ENCODE measurements at regions not wholly inside any gene's neighbourhood (a gene's known extent, or its start where the extent isn't known, plus 50 kb on each side); places are given as distances from the start of the nearest gene placed in this dataset.
"Not testable (repeated sequence)": the region's sequence is repeated elsewhere in the genome, so short reads cannot be mapped to it uniquely, and the experiment has no call there.

- intact Hi-C loops (cut with micrococcal nuclease; ENCODE audit: unreplicated experiment), result loop anchor here (10.0 kb wide), 1 partner anchor 380 kb away; no protein-coding TSS in a partner anchor
- DNase-seq, result no peak
- TF ChIP-seq CTCF (IDR thresholded peaks at IDR 0.05; ENCODE audit: unreplicated experiment), result no peak
- Mint-ChIP-seq H3K27ac (ENCODE audit: unreplicated experiment) (no peak overlapping the region), H3K36me3 (ENCODE audit: insufficient read depth, unreplicated experiment) (no peaks in the 10 kb centered on the region), H3K4me1 (ENCODE audit: low read depth, unreplicated experiment) (no peaks in the 10 kb centered on the region), H3K27me3 (ENCODE audit: unreplicated experiment) (no peaks in the 10 kb centered on the region), H3K9me3 (ENCODE audit: low read depth, unreplicated experiment) (peaks cover 9% of the 10 kb centered on the region), H3K4me3 (ENCODE audit: low read depth, unreplicated experiment) (no peak overlapping the region)
- BruUV-seq (replicated peaks), result no TSS peak
- CTCF ChIA-PET, result no interaction called here
These were observed 251.2 kb upstream of the RHOBTB1 start for GRCh38 chr10:61195211-61195610.

GRCh38 chr10:61192589-61192988, 248.6 kb upstream of the RHOBTB1 start:
- H3K9me3 Mint-ChIP-seq (ENCODE audit: low read depth, unreplicated experiment); BruUV-seq (replicated peaks); CTCF ChIA-PET; H3K36me3 Mint-ChIP-seq (ENCODE audit: insufficient read depth, unreplicated experiment); H3K27me3 Mint-ChIP-seq (ENCODE audit: unreplicated experiment); DNase-seq; H3K4me3 Mint-ChIP-seq (ENCODE audit: low read depth, unreplicated experiment); H3K4me1 Mint-ChIP-seq (ENCODE audit: low read depth, unreplicated experiment); H3K27ac Mint-ChIP-seq (ENCODE audit: unreplicated experiment): not testable (repeated sequence)
- intact Hi-C loops (cut with micrococcal nuclease; ENCODE audit: unreplicated experiment), result loop anchor here (10.0 kb wide), 1 partner anchor 378 kb away; no protein-coding TSS in a partner anchor

- no peaks in the 10 kb centered on the region for H3K27me3 Mint-ChIP-seq (ENCODE audit: unreplicated experiment)
- no peak overlapping the region for H3K27ac Mint-ChIP-seq (ENCODE audit: unreplicated experiment)
- no peak for TF ChIP-seq CTCF (IDR thresholded peaks at IDR 0.05; ENCODE audit: unreplicated experiment)
- BruUV-seq (replicated peaks), result no TSS peak
- H3K4me1 Mint-ChIP-seq (ENCODE audit: low read depth, unreplicated experiment), result no peaks in the 10 kb centered on the region
- intact Hi-C loops (cut with micrococcal nuclease; ENCODE audit: unreplicated experiment), result loop anchor here (10.0 kb wide), 1 partner anchor 377 kb away; no protein-coding TSS in a partner anchor
- no peak overlapping the region for H3K4me3 Mint-ChIP-seq (ENCODE audit: low read depth, unreplicated experiment)
- DNase-seq, result no peak
- CTCF ChIA-PET, result no interaction called here
- peaks cover 7% of the 10 kb centered on the region for H3K9me3 Mint-ChIP-seq (ENCODE audit: low read depth, unreplicated experiment)
- H3K36me3 Mint-ChIP-seq (ENCODE audit: insufficient read depth, unreplicated experiment), result no peaks in the 10 kb centered on the region
These were observed 248.1 kb upstream of the RHOBTB1 start for GRCh38 chr10:61192042-61192441.

DNA sequence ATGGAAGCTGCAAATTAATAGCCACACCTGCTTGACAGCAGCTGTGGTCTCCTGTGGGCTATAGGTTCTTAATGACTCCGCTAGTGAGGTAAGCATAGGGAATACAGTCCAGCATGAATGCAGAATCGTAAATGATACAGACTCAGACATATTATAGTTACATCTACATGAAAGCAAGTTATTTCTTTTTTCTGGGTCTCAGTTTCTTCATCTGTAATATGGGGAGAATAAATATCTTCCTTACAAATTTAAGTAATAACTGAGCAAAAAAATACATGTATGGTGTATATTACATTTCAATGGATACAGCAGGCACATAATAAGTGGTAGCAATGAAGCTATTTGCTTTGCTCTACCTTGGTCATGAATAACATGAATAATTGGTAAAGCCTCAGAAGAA, 245.9 kb upstream of the RHOBTB1 start:
- H3K4me3 Mint-ChIP-seq (ENCODE audit: low read depth, unreplicated experiment), result no peak overlapping the region
- H3K4me1 Mint-ChIP-seq (ENCODE audit: low read depth, unreplicated experiment), result no peaks in the 10 kb centered on the region
- no peak for DNase-seq
- intact Hi-C loops (cut with micrococcal nuclease; ENCODE audit: unreplicated experiment), result loop anchor here (10.0 kb wide), 1 partner anchor 375 kb away; no protein-coding TSS in a partner anchor
- BruUV-seq (replicated peaks), result no TSS peak
- CTCF ChIA-PET, result no interaction called here
- H3K27me3 Mint-ChIP-seq (ENCODE audit: unreplicated experiment), result no peaks in the 10 kb centered on the region
- no peak for TF ChIP-seq CTCF (IDR thresholded peaks at IDR 0.05; ENCODE audit: unreplicated experiment)
- no peaks in the 10 kb centered on the region for H3K36me3 Mint-ChIP-seq (ENCODE audit: insufficient read depth, unreplicated experiment)
- no peak overlapping the region for H3K27ac Mint-ChIP-seq (ENCODE audit: unreplicated experiment)
- H3K9me3 Mint-ChIP-seq (ENCODE audit: low read depth, unreplicated experiment), result peaks cover 4% of the 10 kb centered on the region

DNA sequence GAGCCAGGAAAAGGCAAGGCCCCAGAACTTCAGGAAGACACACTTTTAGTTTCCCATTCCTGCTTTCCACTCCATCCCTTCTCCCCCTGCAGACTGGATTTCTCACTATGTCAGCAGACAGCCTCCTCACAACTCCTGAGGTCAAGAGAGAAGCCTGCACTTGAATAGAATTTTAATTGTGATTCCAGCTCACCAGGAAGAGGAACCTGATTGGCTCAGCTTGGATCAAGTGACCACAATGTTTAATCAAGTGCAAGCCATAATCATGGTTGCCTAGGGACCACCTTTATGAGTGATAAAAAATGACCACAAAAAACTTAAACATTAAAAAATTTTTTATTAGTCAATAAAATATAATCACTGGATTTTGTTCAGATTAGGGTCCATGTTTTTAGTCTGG, 244.7 kb upstream of the RHOBTB1 start:
- no peak for DNase-seq
- Mint-ChIP-seq H3K36me3 (ENCODE audit: insufficient read depth, unreplicated experiment) (no peaks in the 10 kb centered on the region), H3K27me3 (ENCODE audit: unreplicated experiment) (no peaks in the 10 kb centered on the region), H3K9me3 (ENCODE audit: low read depth, unreplicated experiment) (peaks cover 4% of the 10 kb centered on the region), H3K4me3 (ENCODE audit: low read depth, unreplicated experiment) (no peak overlapping the region), H3K27ac (ENCODE audit: unreplicated experiment) (no peak overlapping the region), H3K4me1 (ENCODE audit: low read depth, unreplicated experiment) (no peaks in the 10 kb centered on the region)
- intact Hi-C loops (cut with micrococcal nuclease; ENCODE audit: unreplicated experiment), result no loop called here
- CTCF ChIA-PET, result no interaction called here
- BruUV-seq (replicated peaks), result no TSS peak
- no peak for TF ChIP-seq CTCF (IDR thresholded peaks at IDR 0.05; ENCODE audit: unreplicated experiment)
